ENCODE measurements at regions not wholly inside any gene's neighbourhood (a gene's known extent, or its start where the extent isn't known, plus 50 kb on each side); places are given as distances from the start of the nearest gene placed in this dataset.
"Not testable (repeated sequence)": the region's sequence is repeated elsewhere in the genome, so short reads cannot be mapped to it uniquely, and the experiment has no call there.

- no peak for DNase-seq
Observed at GRCh38 chr10:78442836-78443550, 409.3 kb downstream of the RPS24 start.

- DNase-seq: no peak
Observed at GRCh38 chr10:78443900-78444571, 410.4 kb downstream of the RPS24 start.

- DNase-seq: not testable (repeated sequence)
Observed at GRCh38 chr10:78444741-78445140, 411.1 kb downstream of the RPS24 start.

GRCh38 chr10:78445308-78445707 lies 411.6 kb downstream of the RPS24 start:
- no peak for DNase-seq

- DNase-seq: no peak
Observed at GRCh38 chr10:78448470-78448869, 414.8 kb downstream of the RPS24 start.

- no peak for DNase-seq
Observed at GRCh38 chr10:78448994-78449418, 415.3 kb downstream of the RPS24 start.

- DNase-seq: no peak
Observed at GRCh38 chr10:78449554-78449953, 415.9 kb downstream of the RPS24 start.

- DNase-seq: no peak
Observed at GRCh38 chr10:78450239-78450638, 416.6 kb downstream of the RPS24 start.

- DNase-seq: no peak
Observed at GRCh38 chr10:78450807-78451485, 417.3 kb downstream of the RPS24 start.

GRCh38 chr10:78451592-78451991 lies 417.9 kb downstream of the RPS24 start:
- DNase-seq: no peak

- DNase-seq: no peak
Observed at GRCh38 chr10:78454123-78454645, 420.5 kb downstream of the RPS24 start.

- no peak for DNase-seq
Observed at GRCh38 chr10:78455236-78455635, 421.6 kb downstream of the RPS24 start.

GRCh38 chr10:78455811-78456210 lies 422.1 kb downstream of the RPS24 start:
- no peak for DNase-seq

- no peak for DNase-seq
Observed at GRCh38 chr10:78456649-78457400, 423.2 kb downstream of the RPS24 start.

- no peak for DNase-seq
Observed at GRCh38 chr10:78457804-78458482, 424.3 kb downstream of the RPS24 start.

GRCh38 chr10:78458983-78459638 lies 425.4 kb downstream of the RPS24 start:
- no peak for DNase-seq

- no peak for DNase-seq
Observed at GRCh38 chr10:78459639-78460037, 426.0 kb downstream of the RPS24 start.

GRCh38 chr10:78460204-78460603 lies 426.5 kb downstream of the RPS24 start:
- no peak for DNase-seq

GRCh38 chr10:78461333-78461732 lies 427.7 kb downstream of the RPS24 start:
- no peak for DNase-seq

- no peak for DNase-seq
Observed at GRCh38 chr10:78462176-78462575, 428.5 kb downstream of the RPS24 start.

GRCh38 chr10:78462726-78463228 lies 429.1 kb downstream of the RPS24 start:
- DNase-seq: no peak
